Left kidney (tissue), 1 donor: ENCODE measurements at regions not wholly inside any gene's neighbourhood (a gene's known extent, or its start where the extent isn't known, plus 50 kb on each side); places are given as distances from the start of the nearest gene placed in this dataset.

Experiments used
- DNase-seq: peaks from one replicate; pipeline ENCODE4 v3.0.0-alpha.2; 2013

- DNase-seq, result no peak
Observed at GRCh38 chr7:26553582-26553981, 261.9 kb downstream of the SNX10 start.

- DNase-seq, result no peak
Observed at GRCh38 chr7:26554952-26555351, 263.3 kb downstream of the SNX10 start.

GRCh38 chr7:26556061-26556881 is 264.6 kb downstream of the SNX10 start:
- DNase-seq, result no peak

GRCh38 chr7:26560526-26561256 is 269.0 kb downstream of the SNX10 start:
- DNase-seq, result peak; percentile 65

GRCh38 chr7:26562841-26563240 is 271.2 kb downstream of the SNX10 start:
- DNase-seq, result no peak

GRCh38 chr7:26563406-26563805 is 271.7 kb downstream of the SNX10 start:
- DNase-seq, result no peak

GRCh38 chr7:26567266-26567665 is 275.6 kb downstream of the SNX10 start:
- DNase-seq, result no peak

- DNase-seq, result no peak
Observed at GRCh38 chr7:26574476-26574875, 282.8 kb downstream of the SNX10 start.

- DNase-seq, result no peak
Observed at GRCh38 chr7:26580064-26580591, 284.3 kb downstream of the SKAP2 start.

- DNase-seq, result no peak
Observed at GRCh38 chr7:26580711-26581110, 283.7 kb downstream of the SKAP2 start.

- no peak for DNase-seq
Observed at GRCh38 chr7:26583094-26583648, 281.2 kb downstream of the SKAP2 start.

GRCh38 chr7:26584326-26584725 is 280.1 kb downstream of the SKAP2 start:
- no peak for DNase-seq

- DNase-seq, result peak; percentile 40
Observed at GRCh38 chr7:26584987-26585665, 279.3 kb downstream of the SKAP2 start.

GRCh38 chr7:26587536-26587935 is 276.9 kb downstream of the SKAP2 start:
- no peak for DNase-seq

- no peak for DNase-seq
Observed at GRCh38 chr7:26588511-26588910, 275.9 kb downstream of the SKAP2 start.

GRCh38 chr7:26590709-26591108 is 273.7 kb downstream of the SKAP2 start:
- no peak for DNase-seq

- no peak for DNase-seq
Observed at GRCh38 chr7:26592011-26592410, 272.4 kb downstream of the SKAP2 start.

GRCh38 chr7:26593393-26593792 is 271.0 kb downstream of the SKAP2 start:
- no peak for DNase-seq

- no peak for DNase-seq
Observed at GRCh38 chr7:26593896-26594295, 270.5 kb downstream of the SKAP2 start.

GRCh38 chr7:26594553-26594952 is 269.8 kb downstream of the SKAP2 start:
- DNase-seq, result no peak

GRCh38 chr7:26598867-26599266 is 265.5 kb downstream of the SKAP2 start:
- DNase-seq, result no peak

- no peak for DNase-seq
Observed at GRCh38 chr7:26599982-26600381, 264.4 kb downstream of the SKAP2 start.
